ENCODE measurements at regions not wholly inside any gene's neighbourhood (a gene's known extent, or its start where the extent isn't known, plus 50 kb on each side); places are given as distances from the start of the nearest gene placed in this dataset.

DNA sequence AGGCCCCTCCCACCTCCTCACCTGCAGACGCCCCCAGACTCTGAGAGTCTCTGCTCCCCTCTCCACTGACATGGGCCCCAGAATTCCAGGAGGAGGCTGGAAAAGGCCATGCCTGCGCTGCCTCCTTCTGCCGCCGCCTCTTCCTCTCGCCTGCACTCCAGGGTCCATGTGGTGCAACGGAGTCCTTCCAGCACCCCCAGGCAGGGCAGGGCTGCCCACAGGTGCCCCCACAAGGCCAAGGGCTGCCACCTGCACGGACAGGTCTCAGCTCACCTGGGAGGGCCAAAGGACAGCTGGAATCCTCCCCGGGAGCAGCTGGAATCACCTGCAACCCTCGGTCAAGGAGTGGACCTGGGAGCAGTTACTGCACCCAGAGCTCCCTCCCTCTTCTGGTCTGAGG, 194.9 kb downstream of the RBFOX3 start:
- DNase-seq: no peak

DNA sequence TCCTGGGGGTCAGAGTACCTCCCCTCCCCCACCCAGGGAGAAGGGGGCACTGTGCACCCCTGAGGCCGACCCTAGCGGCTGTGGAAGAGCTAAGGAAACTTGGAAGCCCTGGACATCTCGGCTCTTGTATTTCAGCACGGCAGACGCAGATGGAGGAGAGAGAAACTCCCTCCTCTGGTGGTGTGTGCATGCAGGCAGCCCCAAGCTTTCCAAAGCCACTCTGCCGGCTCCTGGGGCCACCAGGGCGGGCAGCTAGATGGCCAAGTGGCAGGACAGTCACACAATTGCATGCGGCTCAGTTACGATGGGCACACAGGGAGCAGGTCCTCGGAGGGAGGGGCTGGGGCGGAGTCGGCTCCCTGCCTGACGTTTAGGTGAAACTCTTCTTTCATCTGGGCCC, 195.5 kb downstream of the RBFOX3 start:
- DNase-seq: no peak

- no peak for DNase-seq
Observed at GRCh38 chr17:79414793-79415211, 196.0 kb downstream of the RBFOX3 start.

DNA sequence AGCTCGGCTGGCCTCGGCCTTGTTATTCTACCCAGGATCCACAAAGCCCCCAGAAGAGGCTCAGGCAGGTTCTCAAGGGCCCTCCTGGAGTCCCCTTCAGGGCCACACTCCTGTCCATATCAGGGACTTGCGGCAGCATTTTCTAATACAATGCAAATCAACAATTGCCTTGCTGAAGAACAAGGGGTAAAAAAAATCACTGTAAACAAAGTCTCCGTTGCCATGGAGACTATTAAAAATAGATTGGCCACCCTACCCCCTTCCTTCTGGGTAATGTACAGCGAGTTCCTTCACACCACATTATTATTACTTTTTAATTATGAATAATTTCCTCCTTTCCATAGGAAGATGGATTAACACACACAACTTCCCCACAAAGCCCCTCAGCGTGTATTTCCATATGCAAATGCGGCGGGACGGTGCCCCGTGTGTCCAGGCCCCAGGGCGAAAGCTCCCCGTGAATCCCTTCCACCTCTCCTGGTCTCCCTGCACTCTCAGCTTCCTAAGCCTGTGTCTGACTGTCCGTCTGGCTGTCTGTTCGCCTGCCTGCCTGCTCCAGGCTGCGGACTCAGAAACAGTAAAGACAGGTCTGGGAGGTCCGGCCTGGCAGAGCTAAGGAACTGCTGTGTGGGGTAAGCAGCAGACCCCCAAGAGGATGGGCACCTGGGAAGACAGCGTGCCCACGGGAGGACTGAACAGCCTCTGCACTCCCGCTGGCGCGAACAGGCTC, 196.6 kb downstream of the RBFOX3 start:
- DNase-seq: no peak

DNA sequence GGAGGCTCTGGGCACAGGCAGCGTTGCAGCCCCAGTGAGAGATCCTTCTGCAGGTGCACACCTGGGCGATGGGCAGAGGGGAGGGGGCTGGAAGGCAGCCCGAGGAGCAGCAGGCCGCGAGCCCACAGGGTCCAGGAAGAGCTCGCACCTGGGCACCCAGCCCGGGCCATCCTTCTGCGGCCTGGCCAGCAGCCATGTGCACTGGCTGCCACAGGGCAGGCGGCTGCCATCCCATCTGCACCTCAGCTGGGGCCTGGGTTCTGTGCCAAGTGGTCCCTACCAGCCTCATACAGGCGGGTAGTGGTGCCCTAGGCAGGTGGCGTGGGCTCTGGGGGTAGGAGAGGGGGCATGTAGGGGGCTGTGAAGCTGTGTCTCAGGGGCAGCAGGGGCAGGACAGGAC, 197.2 kb downstream of the RBFOX3 start:
- no peak for DNase-seq

- no peak for DNase-seq
Observed at GRCh38 chr17:79412886-79413390, 197.9 kb downstream of the RBFOX3 start.

DNA sequence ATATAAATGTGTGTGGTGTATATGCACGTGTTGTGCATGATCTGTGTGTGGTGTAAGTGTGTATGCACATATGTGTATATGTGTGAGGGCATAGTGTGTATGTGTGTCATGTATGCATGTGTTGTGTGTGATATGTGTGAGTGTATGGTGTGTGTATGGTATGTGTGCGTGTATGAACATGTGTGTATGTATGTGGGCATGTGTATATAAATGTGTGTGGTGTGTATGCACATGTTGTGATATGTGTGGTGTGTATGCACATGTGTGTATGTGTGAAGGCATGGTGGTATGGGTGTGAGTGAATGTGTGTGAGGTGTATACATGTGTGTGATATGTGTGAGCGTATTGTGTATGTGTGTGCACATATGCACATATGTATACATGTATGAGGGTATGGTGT, 198.7 kb downstream of the RBFOX3 start:
- DNase-seq: no peak

GRCh38 chr17:79411419-79411818, 199.4 kb downstream of the RBFOX3 start:
- DNase-seq: no peak

DNA sequence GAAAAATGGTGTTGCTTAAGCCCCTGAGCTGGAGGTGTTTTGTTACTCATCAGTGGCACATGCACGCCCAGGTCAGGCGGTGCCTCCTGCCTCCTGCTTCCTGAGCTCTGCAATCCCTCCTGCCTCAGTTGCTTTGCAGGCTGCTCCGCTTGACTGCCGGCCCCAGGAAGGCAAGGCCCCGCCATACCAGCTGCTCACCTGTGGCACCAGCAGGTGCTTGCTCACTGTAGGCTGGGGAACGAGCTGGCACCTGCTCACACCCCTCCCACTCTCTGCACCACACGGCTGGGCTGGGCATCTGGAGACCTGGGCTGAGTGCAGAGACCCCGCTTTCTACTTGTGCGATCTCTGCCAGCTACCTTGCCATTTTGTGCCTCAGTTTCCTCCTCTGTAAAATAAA, 200.2 kb downstream of the RBFOX3 start:
- no peak for DNase-seq

GRCh38 chr17:79408251-79408650, 202.6 kb downstream of the RBFOX3 start:
- no peak for DNase-seq

DNA sequence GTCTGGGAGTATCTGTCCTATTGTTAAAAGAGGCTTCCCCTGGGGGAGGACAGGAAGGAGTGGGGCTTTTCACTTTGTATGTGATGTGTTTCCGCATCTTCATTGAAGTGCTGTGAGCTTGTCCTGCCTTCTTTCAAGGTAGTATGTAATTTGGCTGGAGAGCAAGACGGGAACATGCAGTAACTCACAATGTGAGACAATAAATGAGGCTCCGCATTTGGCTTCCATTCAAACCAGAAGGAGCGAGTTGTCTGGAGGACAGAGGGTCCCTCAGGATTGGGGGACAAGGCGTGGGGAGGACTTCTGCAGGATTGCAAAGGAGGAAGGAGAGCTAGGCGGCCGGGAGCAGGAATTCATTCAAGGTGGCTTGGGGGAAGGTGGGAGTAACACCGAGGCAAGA, 203.5 kb downstream of the RBFOX3 start:
- DNase-seq: no peak

- no peak for DNase-seq
Observed at GRCh38 chr17:79406316-79406715, 204.5 kb downstream of the RBFOX3 start.

DNA sequence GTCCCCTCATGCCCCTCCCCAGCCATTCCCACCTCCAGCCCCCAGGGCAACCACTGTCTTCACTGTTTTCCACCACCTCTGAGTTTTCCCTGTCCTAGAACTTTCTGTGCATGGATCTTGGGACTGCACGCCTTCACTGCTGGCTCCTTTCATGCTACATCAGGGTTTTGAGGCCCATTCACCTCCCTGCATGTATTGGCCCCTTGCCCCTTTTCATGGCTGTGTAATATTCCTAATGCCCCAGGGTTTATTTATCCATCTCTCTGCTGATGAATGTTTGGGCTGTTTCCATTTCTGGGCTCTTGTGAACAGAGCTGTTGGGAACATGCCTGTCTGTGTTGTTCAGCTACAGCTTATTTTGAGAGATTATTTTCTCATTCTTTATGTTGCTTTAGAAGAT, 205.0 kb downstream of the RBFOX3 start:
- DNase-seq: no peak

- no peak for DNase-seq
Observed at GRCh38 chr17:79404136-79404911, 206.5 kb downstream of the RBFOX3 start.

GRCh38 chr17:79401704-79402674, 208.9 kb downstream of the RBFOX3 start:
- DNase-seq: no peak

DNA sequence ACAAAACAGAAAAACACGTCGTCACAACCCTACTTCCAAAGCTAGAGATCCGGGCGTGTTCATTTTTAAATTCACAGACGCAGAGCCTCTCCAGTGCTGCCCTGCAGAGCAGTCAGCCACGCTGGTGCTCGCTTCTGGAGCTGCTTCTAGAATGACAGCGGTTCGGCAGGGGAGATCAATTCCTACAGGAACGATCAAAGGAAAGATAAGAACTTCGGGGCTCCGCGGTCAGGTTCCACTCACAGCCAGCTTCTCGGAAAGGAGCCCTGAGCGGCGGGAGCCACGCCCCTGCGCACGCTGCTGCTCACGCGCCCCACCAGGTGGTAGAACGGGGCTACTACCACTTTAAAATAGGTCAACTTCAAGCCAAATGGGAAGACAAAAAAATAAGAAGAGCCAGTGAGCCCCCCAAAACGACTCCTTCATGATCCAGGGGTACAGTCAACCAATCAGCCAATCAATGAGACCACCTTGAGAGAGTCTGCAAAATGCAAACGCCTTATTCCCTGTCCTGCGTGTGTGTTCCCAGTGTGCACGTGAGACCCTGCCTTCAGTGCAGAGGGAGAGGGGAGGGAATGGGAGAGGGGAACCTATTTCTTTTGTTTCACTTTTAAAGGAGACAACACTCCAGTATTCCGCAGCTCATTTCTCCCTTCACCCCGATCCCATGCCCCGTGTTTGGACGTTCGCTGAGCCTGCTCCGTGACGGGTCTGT, 209.7 kb downstream of the RBFOX3 start:
- peak; percentile 30 for DNase-seq

- no peak for DNase-seq
Observed at GRCh38 chr17:79399610-79400144, 211.2 kb downstream of the RBFOX3 start.

DNA sequence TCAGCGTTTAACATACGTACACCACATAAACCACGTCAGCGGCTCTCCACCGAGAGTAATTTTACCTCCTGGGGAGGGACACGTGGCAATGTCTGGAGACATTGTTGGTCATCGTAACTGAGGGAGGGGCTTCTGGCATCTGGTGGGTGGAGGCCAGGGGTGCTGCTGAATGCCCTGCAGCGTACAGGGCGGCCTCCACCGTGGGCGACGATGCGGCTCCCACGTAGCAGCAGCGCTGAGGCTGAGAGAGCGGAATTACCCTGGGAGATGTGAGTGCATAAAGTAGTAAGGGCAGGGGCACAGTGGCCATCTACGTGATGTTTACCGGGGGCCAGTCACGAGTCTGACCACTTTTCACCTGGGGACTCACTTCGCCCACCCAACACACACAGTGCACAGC, 212.4 kb downstream of the RBFOX3 start:
- no peak for DNase-seq

DNA sequence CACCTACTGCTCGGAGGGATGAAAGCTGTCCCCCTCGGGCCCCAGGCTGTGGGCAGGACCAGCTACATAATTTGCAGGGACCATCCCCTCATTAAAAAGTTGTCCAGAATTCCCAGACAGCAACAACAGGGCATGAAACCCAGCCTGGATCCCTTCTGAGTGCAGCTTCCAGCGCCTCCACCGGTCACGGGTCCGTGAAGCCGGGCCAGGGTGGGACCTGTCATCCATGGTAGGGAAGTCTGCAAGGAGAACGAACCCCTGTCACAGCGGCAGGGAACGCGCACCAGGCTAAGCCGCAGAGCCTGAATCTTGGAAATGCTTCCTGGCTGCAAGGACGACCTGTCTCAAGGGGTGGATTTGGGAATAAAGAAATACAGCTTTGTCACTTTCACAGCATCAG, 214.2 kb downstream of the RBFOX3 start:
- DNase-seq: no peak

DNA sequence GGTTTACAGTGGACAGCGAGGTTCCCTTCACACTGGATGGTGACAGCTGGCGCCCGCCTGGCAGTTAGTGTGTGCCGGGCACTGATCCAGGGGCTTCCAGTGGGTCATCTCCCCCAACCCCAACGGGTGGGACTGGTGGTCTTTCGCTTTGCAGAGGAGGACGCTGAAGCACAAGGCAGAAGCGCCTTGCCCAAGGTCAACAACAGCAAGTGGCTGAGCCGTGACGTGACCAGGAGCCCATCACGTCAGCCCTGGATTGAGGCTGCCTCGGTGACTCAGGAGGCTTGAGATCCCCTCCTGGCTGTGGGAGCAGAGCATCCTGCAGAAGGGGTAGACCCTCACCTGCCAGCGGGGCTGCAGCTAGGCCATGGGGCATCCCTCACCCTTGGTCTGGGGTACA, 215.3 kb downstream of the RBFOX3 start:
- DNase-seq: no peak

DNA sequence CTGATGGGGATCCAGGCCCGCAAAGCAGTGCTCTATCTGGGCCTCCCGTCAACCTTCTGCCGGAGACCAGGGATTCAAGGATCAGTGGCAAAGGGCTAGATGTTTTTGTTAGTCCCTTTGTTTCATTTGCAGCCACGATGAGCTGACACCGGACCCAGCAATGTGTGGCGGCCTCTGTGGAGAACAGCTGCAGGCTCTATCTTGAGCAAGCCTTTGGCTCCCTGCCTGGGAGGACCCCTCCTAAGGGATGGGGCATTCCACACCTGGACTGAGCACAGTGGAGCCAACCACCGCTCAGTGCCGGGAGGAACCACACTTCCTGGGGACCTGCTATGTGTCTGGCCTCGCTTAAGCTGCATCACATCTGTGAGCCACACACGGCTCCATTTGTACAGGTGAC, 215.8 kb downstream of the RBFOX3 start:
- no peak for DNase-seq
